Esophagus muscularis mucosa (tissue), 4 donors: ENCODE measurements at regions not wholly inside any gene's neighbourhood (a gene's known extent, or its start where the extent isn't known, plus 50 kb on each side); places are given as distances from the start of the nearest gene placed in this dataset.

Experiments
- EP300 ChIP-seq: sonication (generic); formaldehyde crosslinking; IDR thresholded peaks from one replicate; pipeline ENCODE4 v1.6.1; 2017; ENCODE audit warnings: antibody characterized with exemption
- POLR2A ChIP-seq: fragments of 450-650 bp; IDR thresholded peaks from one replicate; pipeline ENCODE4 v1.6.1; 2017; ENCODE audit warnings: antibody characterized with exemption, moderate library complexity, mild to moderate bottlenecking, low read depth
- POLR2AphosphoS5 ChIP-seq, 2 donors: sonication (generic); formaldehyde crosslinking; IDR thresholded peaks; one replicate each; pipeline ENCODE4 v1.6.1; 2017; ENCODE audit warnings: antibody characterized with exemption in 2 of 2
- TF ChIP-seq, protein P1 (sequence below), 3 experiments: fragments of 200-600 bp in 2 of 3; fragments of 450-650 bp in 1 of 3; sonication (generic) in 2 of 3; IDR thresholded peaks; one replicate each; pipeline ENCODE4 v1.5.1; 2017 to 2019; ENCODE audit warnings: antibody characterized with exemption in 3 of 3, mild to moderate bottlenecking in 2 of 3, moderate library complexity in 1 of 3

DNA sequence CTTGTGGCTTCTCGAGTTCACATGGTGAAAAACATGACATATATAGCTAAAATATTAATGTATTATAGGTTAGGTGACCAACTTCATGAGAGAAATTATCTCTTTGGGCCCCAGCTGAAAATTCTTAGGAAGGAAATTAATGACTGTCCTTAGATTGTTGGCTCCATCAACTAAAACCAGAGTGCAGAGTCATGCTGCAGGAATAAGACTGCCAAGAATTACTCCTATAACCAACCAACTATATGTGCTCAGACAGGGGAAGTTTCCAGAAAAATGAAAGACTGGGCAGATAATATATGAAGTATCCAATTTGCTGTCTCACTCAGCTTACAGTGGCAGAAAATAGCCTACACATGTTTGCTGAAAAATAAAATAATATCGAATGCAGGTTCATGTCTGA is 71.0 kb upstream of the TMEFF2 start:
- TF ChIP-seq EP300: no peak
- TF ChIP-seq POLR2AphosphoS5 (IDR thresholded peaks at IDR 0.05): no peak
- TF ChIP-seq, protein P1, sequence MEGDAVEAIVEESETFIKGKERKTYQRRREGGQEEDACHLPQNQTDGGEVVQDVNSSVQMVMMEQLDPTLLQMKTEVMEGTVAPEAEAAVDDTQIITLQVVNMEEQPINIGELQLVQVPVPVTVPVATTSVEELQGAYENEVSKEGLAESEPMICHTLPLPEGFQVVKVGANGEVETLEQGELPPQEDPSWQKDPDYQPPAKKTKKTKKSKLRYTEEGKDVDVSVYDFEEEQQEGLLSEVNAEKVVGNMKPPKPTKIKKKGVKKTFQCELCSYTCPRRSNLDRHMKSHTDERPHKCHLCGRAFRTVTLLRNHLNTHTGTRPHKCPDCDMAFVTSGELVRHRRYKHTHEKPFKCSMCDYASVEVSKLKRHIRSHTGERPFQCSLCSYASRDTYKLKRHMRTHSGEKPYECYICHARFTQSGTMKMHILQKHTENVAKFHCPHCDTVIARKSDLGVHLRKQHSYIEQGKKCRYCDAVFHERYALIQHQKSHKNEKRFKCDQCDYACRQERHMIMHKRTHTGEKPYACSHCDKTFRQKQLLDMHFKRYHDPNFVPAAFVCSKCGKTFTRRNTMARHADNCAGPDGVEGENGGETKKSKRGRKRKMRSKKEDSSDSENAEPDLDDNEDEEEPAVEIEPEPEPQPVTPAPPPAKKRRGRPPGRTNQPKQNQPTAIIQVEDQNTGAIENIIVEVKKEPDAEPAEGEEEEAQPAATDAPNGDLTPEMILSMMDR (IDR thresholded peaks at IDR 0.05): no peak
- TF ChIP-seq POLR2A: no peak
